SK-N-MC (cell line): ENCODE measurements at regions not wholly inside any gene's neighbourhood (a gene's known extent, or its start where the extent isn't known, plus 50 kb on each side); places are given as distances from the start of the nearest gene placed in this dataset.

ENCODE experiments used
- EZH2 ChIP-seq: fragments of 200-600 bp; sonication (generic); IDR thresholded peaks from one replicate; pipeline ENCODE4 v1.6.1; 2017; ENCODE audit warnings: antibody characterized with exemption
- FOXP2 ChIP-seq: optimal IDR thresholded peaks from 2 replicates; pipeline ENCODE3; 2011; ENCODE audit warnings: mild to moderate bottlenecking, moderate library complexity; ENCODE audit not compliant: insufficient read depth; ENCODE audit errors: extremely low read length, control extremely low read depth
- POLR2AphosphoS5 ChIP-seq: IDR thresholded peaks from 2 replicates; pipeline ENCODE4 v1.6.1; 2012; ENCODE audit warnings: mild to moderate bottlenecking, low read depth, low read length, borderline replicate concordance

DNA sequence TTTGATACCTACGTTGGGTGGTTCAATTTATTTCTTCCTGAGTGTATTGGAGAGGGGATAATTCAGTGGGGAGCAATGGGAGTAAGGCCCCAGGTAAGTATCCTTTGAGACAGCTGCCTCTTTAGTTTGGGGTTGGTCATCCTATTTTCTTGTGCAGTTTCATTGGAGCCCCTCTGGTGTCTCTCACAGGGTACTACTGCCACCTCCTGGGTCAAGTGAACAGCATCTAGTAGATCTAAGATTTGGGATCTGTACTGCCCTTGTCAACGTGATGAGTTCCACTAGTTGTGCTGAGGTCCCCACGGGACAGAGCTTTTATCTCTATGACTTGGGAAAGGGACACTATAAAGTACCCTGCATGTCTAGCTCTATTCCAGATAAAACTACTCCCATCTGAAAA lies 80.6 kb downstream of the PBDC1 start:
- no peak for TF ChIP-seq EZH2
- TF ChIP-seq POLR2AphosphoS5 = no peak
- no peak for TF ChIP-seq FOXP2
